Loucy (cell line): ENCODE measurements at regions not wholly inside any gene's neighbourhood (a gene's known extent, or its start where the extent isn't known, plus 50 kb on each side); places are given as distances from the start of the nearest gene placed in this dataset.

Experiments used
- H2AFZ ChIP-seq: fragments of 200-600 bp; sonication (generic); 2 replicates; pipeline ENCODE4 v1.6.0; 2016; ENCODE audit warnings: antibody characterized with exemption, mild to moderate bottlenecking, low read length, moderate library complexity
- H3F3A ChIP-seq: fragments of 200-600 bp; 2 replicates; pipeline ENCODE4 v1.6.0; 2016; ENCODE audit warnings: antibody characterized with exemption, low read depth, mild to moderate bottlenecking
- H3K27me3 ChIP-seq: fragments of 200-600 bp; sonication (generic); 2 replicates; pipeline ENCODE4 v1.6.1; 2014; ENCODE audit warnings: low read length, mild to moderate bottlenecking; ENCODE audit not compliant: insufficient read depth, poor library complexity, severe bottlenecking
- H3K36me3 ChIP-seq: fragments of 200-600 bp; sonication (generic); 2 replicates; pipeline ENCODE4 v1.6.1; 2016; ENCODE audit warnings: low read length; ENCODE audit not compliant: insufficient read depth
- H3K4me1 ChIP-seq: fragments of 200-600 bp; sonication (generic); 2 replicates; pipeline ENCODE4 v1.5.1; 2014; ENCODE audit warnings: low read length, mild to moderate bottlenecking; ENCODE audit not compliant: insufficient read depth, poor library complexity, severe bottlenecking
- H3K4me2 ChIP-seq: fragments of 200-600 bp; sonication (generic); 2 replicates; pipeline ENCODE4 v1.6.0; 2014; ENCODE audit warnings: antibody characterized with exemption, low read length, low read depth, mild to moderate bottlenecking; ENCODE audit not compliant: poor library complexity, severe bottlenecking
- H3K4me3 ChIP-seq: fragments of 200-600 bp; sonication (generic); 2 replicates; pipeline ENCODE4 v1.5.1; 2014; ENCODE audit warnings: low read length, mild to moderate bottlenecking, mixed read lengths; ENCODE audit not compliant: poor library complexity, severe bottlenecking
- H3K79me2 ChIP-seq: fragments of 200-600 bp; sonication (generic); 2 replicates; pipeline ENCODE4 v1.6.1; 2014; ENCODE audit warnings: low read length; ENCODE audit not compliant: insufficient read depth
- H3K9ac ChIP-seq: fragments of 200-600 bp; sonication (generic); 2 replicates; pipeline ENCODE4 v1.6.0; 2014; ENCODE audit warnings: mild to moderate bottlenecking, low read depth, low read length, moderate library complexity; ENCODE audit not compliant: poor library complexity, severe bottlenecking
- H3K9me2 ChIP-seq: fragments of 200-600 bp; sonication (generic); replicated peaks from 2 replicates; pipeline ENCODE4 v1.6.1; 2016; ENCODE audit warnings: low read depth, low read length, mixed read lengths
- H3K9me3 ChIP-seq: fragments of 200-600 bp; sonication (generic); 2 replicates; pipeline ENCODE4 v1.6.1; 2014; ENCODE audit warnings: mild to moderate bottlenecking, antibody characterized with exemption, low read length, low read depth; ENCODE audit not compliant: insufficient read depth
- H4K20me1 ChIP-seq: fragments of 200-600 bp; sonication (generic); 2 replicates; pipeline ENCODE4 v1.6.0; 2014; ENCODE audit warnings: antibody characterized with exemption, low read length, mild to moderate bottlenecking; ENCODE audit not compliant: insufficient read depth, poor library complexity, severe bottlenecking
- CTCF ChIP-seq: fragments of 200-600 bp; sonication (generic); conservative IDR thresholded peaks from 2 replicates; pipeline ENCODE4 v1.5.1; 2014; ENCODE audit warnings: mild to moderate bottlenecking, antibody characterized with exemption, low read length
- EZH2phosphoT487 ChIP-seq: fragments of 200-600 bp; IDR thresholded peaks from 2 replicates; pipeline ENCODE4 v1.6.1; 2018; ENCODE audit warnings: antibody characterized with exemption, mild to moderate bottlenecking, moderate library complexity, borderline replicate concordance

- H3K36me3 ChIP-seq: no peaks in the 10 kb centered on the region
- no peaks in the 10 kb centered on the region for H3K9me2 ChIP-seq
- no peaks in the 10 kb centered on the region for H4K20me1 ChIP-seq
- no peaks in the 10 kb centered on the region for H3K79me2 ChIP-seq
- TF ChIP-seq CTCF (no peak), EZH2phosphoT487 (no peak)
- no peak overlapping the region for H2AFZ ChIP-seq
- peaks cover 3% of the 10 kb centered on the region; the same call in 1 of the 2 replicates for H3K9me3 ChIP-seq
- H3F3A ChIP-seq: no peaks in the 10 kb centered on the region
- no peak overlapping the region for H3K4me2 ChIP-seq
- H3K4me3 ChIP-seq: no peak overlapping the region
- no peak overlapping the region for H3K9ac ChIP-seq
- no peaks in the 10 kb centered on the region for H3K4me1 ChIP-seq
- no peaks in the 10 kb centered on the region for H3K27me3 ChIP-seq
These were observed 99.5 kb upstream of the HMCN1 start for GRCh38 chr1:185634704-185635103.

GRCh38 chr1:185632659-185633423 lies 101.3 kb upstream of the HMCN1 start:
- H3K9ac ChIP-seq: no peak overlapping the region
- no peaks in the 10 kb centered on the region for H3K79me2 ChIP-seq
- H3K4me2 ChIP-seq: no peak overlapping the region
- H3K9me2 ChIP-seq: no peaks in the 10 kb centered on the region
- no peaks in the 10 kb centered on the region for H3K36me3 ChIP-seq
- no peaks in the 10 kb centered on the region for H3K4me1 ChIP-seq
- no peak overlapping the region for H3K4me3 ChIP-seq
- no peaks in the 10 kb centered on the region for H3F3A ChIP-seq
- H4K20me1 ChIP-seq: no peaks in the 10 kb centered on the region
- TF ChIP-seq EZH2phosphoT487: no peak
- no peak for TF ChIP-seq CTCF
- no peak overlapping the region for H2AFZ ChIP-seq
- H3K27me3 ChIP-seq: no peaks in the 10 kb centered on the region
- H3K9me3 ChIP-seq: peaks cover 3% of the 10 kb centered on the region; the same call in 1 of the 2 replicates

- Histone ChIP-seq H4K20me1 (no peaks in the 10 kb centered on the region), H3K79me2 (no peaks in the 10 kb centered on the region), H3K27me3 (no peaks in the 10 kb centered on the region), H3K9ac (no peak overlapping the region), H3K36me3 (no peaks in the 10 kb centered on the region), H3K9me2 (no peaks in the 10 kb centered on the region), H3K4me3 (no peak overlapping the region), H2AFZ (no peak overlapping the region), H3K4me1 (no peaks in the 10 kb centered on the region), H3K4me2 (no peak overlapping the region), H3F3A (no peaks in the 10 kb centered on the region), H3K9me3 (peaks cover 3% of the 10 kb centered on the region; the same call in 1 of the 2 replicates)
- no peak for TF ChIP-seq EZH2phosphoT487
- no peak for TF ChIP-seq CTCF
These were observed 102.3 kb upstream of the HMCN1 start for GRCh38 chr1:185631843-185632242.
